Mesendoderm (in vitro differentiated cells): ENCODE measurements at regions not wholly inside any gene's neighbourhood (a gene's known extent, or its start where the extent isn't known, plus 50 kb on each side); places are given as distances from the start of the nearest gene placed in this dataset.

Experiments
- DNase-seq: peaks from one replicate; pipeline ENCODE4 v3.0.0; 2013
- H2AK5ac ChIP-seq: 2 replicates; pipeline ENCODE4 v1.6.1; 2013; ENCODE audit warnings: low read length, inconsistent platforms
- H2BK120ac ChIP-seq: 2 replicates; pipeline ENCODE4 v1.6.1; 2013; ENCODE audit warnings: low read depth, mild to moderate bottlenecking, low read length, moderate library complexity, mixed read lengths
- H2BK15ac ChIP-seq: replicated peaks from 2 replicates; pipeline ENCODE4 v1.6.1; 2013; ENCODE audit warnings: low read depth, mild to moderate bottlenecking, moderate library complexity
- H2BK5ac ChIP-seq: 2 replicates; pipeline ENCODE4 v1.6.1; 2013; ENCODE audit warnings: low read length, inconsistent platforms
- H3K18ac ChIP-seq: 2 replicates; pipeline ENCODE4 v1.6.1; 2013; ENCODE audit warnings: mild to moderate bottlenecking, low read length, mixed read lengths
- H3K23ac ChIP-seq: one replicate; pipeline ENCODE4 v1.6.1; 2013; ENCODE audit warnings: low read length
- H3K27ac ChIP-seq: 2 replicates; pipeline ENCODE4 v1.5.1; 2013; ENCODE audit warnings: low read depth, mild to moderate bottlenecking, inconsistent platforms, low read length, moderate library complexity
- H3K27me3 ChIP-seq: 2 replicates; pipeline ENCODE4 v1.6.1; 2013; ENCODE audit warnings: low read length, control low read depth, mild to moderate bottlenecking, inconsistent platforms; ENCODE audit not compliant: insufficient read depth, poor library complexity
- H3K36me3 ChIP-seq: 2 replicates; pipeline ENCODE4 v1.6.1; 2013; ENCODE audit warnings: low read length, inconsistent platforms; ENCODE audit not compliant: control insufficient read depth, insufficient read depth
- H3K4ac ChIP-seq: one replicate; pipeline ENCODE4 v1.6.1; 2013; ENCODE audit warnings: low read depth, mild to moderate bottlenecking, low read length, moderate library complexity
- H3K4me1 ChIP-seq: 2 replicates; pipeline ENCODE4 v1.6.1; 2013; ENCODE audit warnings: low read depth, low read length, inconsistent platforms; ENCODE audit not compliant: control insufficient read depth
- H3K4me2 ChIP-seq: 2 replicates; pipeline ENCODE4 v1.6.1; 2013; ENCODE audit warnings: low read length
- H3K4me3 ChIP-seq: 2 replicates; pipeline ENCODE4 v1.5.1; 2013; ENCODE audit warnings: mild to moderate bottlenecking, low read length
- H3K56ac ChIP-seq: one replicate; pipeline ENCODE4 v1.6.1; 2013; ENCODE audit warnings: low read length
- H3K79me1 ChIP-seq: 2 replicates; pipeline ENCODE4 v1.6.1; 2013; ENCODE audit warnings: low read length, inconsistent platforms
- H3K79me2 ChIP-seq: 2 replicates; pipeline ENCODE4 v1.6.1; 2013; ENCODE audit warnings: mild to moderate bottlenecking, low read length; ENCODE audit not compliant: control insufficient read depth, insufficient read depth
- H3K9ac ChIP-seq: 2 replicates; pipeline ENCODE4 v1.6.1; 2013; ENCODE audit warnings: low read length, inconsistent platforms
- H4K5ac ChIP-seq: one replicate; pipeline ENCODE4 v1.6.1; 2013; ENCODE audit warnings: low read length
- H4K8ac ChIP-seq: one replicate; pipeline ENCODE4 v1.6.1; 2013; ENCODE audit warnings: low read depth, mild to moderate bottlenecking, control low read depth, low read length, moderate library complexity
- WGBS: extraction: QIAGEN DNeasy Blood & Tissue Kit; methylation state at CpG from one replicate; pipeline ENCODE4 v1.1.7; 2013; ENCODE audit warnings: low lambda C conversion rate, missing lambda C conversion rate; ENCODE audit not compliant: insufficient coverage; ENCODE audit errors: extremely low coverage; 5-methylcytosine and 5-hydroxymethylcytosine counted together

DNA sequence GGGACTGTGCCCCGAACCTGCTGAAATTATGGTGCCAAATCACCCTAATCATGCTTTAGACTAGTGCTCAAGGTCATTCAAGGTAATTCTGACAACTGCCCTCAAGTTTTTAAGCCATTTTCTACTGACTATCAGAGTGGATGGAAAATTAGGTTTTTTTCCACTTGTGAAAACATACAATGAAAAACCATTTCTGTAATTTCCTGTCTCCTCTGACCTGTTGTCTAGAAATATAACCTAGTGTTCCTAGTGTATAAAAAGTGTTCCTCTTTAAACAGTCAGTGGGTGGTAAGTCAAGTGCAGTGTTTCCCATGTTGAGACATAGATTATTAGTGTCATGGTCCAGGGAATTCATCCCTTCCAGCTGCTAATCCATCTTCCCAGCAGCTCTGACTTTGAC is 232.8 kb upstream of the UMPS start:
- Histone ChIP-seq H4K5ac (no peak overlapping the region), H3K4me2 (no peak overlapping the region), H2BK120ac (no peak overlapping the region), H3K4me1 (peaks cover 10% of the 10 kb centered on the region), H3K27me3 (no peaks in the 10 kb centered on the region), H3K27ac (no peak overlapping the region), H2BK5ac (no peak overlapping the region), H3K56ac (no peak overlapping the region), H3K18ac (no peak overlapping the region), H3K36me3 (no peaks in the 10 kb centered on the region), H3K79me2 (no peaks in the 10 kb centered on the region), H3K4ac (no peak overlapping the region), H2AK5ac (no peak overlapping the region), H4K8ac (no peak overlapping the region), H2BK15ac (no peak overlapping the region), H3K4me3 (no peak overlapping the region), H3K23ac (no peak overlapping the region), H3K9ac (no peak overlapping the region), H3K79me1 (no peaks in the 10 kb centered on the region)
- no CpG with 5 or more reads among the region's 1 CpG for WGBS
- DNase-seq, result no peak

DNA sequence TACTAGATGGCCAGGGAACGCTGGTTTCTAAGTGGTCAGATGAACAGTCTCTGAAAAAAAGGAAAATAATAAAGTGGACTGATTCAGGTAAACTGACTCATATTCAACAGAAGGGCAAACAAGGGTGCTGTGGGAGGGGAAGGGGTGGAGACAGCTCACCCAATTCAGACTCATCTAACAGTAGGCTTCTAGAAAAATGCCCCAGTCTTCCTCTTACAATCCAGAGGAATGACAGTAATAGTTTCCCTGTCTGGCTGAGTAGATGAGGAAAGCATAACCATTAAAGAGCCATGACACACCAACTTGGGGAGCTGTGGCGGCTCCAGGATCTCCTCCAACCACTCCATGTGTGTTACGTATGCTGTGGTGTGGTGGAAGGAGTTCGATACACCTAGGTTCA is 231.4 kb upstream of the UMPS start:
- no peak overlapping the region for H2AK5ac ChIP-seq
- H4K5ac ChIP-seq, result no peak overlapping the region
- no peak overlapping the region for H3K23ac ChIP-seq
- H3K4me3 ChIP-seq, result no peak overlapping the region
- H3K56ac ChIP-seq, result no peak overlapping the region
- H2BK5ac ChIP-seq, result no peak overlapping the region
- no CpG with 5 or more reads among the region's 4 CpGs for WGBS
- no peak overlapping the region for H3K27ac ChIP-seq
- H3K27me3 ChIP-seq, result no peaks in the 10 kb centered on the region
- no peak overlapping the region for H3K9ac ChIP-seq
- no peaks in the 10 kb centered on the region for H3K79me1 ChIP-seq
- H3K79me2 ChIP-seq, result no peaks in the 10 kb centered on the region
- no peak overlapping the region for H3K4me2 ChIP-seq
- H3K18ac ChIP-seq, result no peak overlapping the region
- no peak overlapping the region for H3K4ac ChIP-seq
- DNase-seq, result no peak
- H2BK15ac ChIP-seq, result no peak overlapping the region
- H3K4me1 ChIP-seq, result peaks cover 4% of the 10 kb centered on the region
- H2BK120ac ChIP-seq, result no peak overlapping the region
- H3K36me3 ChIP-seq, result no peaks in the 10 kb centered on the region
- no peak overlapping the region for H4K8ac ChIP-seq

DNA sequence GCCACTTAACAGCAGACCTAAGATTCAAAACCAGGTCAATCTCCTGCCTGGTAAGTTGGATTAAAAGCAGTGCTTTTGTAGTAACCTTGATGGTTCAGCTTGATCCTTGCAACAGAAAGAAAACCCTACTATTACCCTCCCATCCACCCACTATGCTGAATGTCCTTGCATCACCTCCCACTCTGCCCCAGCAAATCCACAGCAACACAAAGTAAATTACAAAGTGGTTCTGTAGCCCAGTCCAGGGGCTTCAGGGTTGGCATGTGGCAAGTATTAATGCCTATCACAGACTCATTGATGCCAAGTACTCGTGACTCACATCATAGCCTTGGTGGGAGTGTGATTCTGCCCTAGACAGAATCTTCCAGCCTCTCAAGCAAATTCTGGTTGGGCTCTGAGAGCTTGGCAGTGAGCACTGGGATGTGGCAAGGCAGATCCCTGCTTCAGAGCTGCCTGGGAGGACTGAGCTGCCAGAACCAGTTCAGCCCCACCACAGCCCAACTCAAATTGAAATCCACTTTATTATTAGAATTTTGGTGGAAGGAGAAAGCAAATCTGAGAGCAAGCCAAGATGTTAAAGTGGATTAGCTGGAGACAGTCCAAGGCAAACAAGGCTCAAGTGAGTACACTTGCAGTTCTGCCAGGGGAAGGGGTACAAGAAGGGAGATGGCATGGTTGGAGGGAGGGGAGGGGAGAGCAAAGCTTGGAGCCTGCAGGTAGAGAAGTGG is 225.8 kb upstream of the UMPS start:
- Histone ChIP-seq H3K4ac (no peak overlapping the region), H2BK15ac (no peak overlapping the region), H3K18ac (no peak overlapping the region), H3K23ac (no peak overlapping the region), H2AK5ac (no peak overlapping the region), H2BK120ac (no peak overlapping the region), H3K36me3 (no peaks in the 10 kb centered on the region), H3K4me2 (no peak overlapping the region), H4K5ac (no peak overlapping the region), H3K79me2 (no peaks in the 10 kb centered on the region), H3K79me1 (no peaks in the 10 kb centered on the region), H3K27me3 (no peaks in the 10 kb centered on the region), H4K8ac (no peak overlapping the region), H3K27ac (no peak overlapping the region), H3K4me1 (no peaks in the 10 kb centered on the region), H3K9ac (no peak overlapping the region), H3K56ac (no peak overlapping the region), H2BK5ac (no peak overlapping the region), H3K4me3 (no peak overlapping the region)
- WGBS, result no CpG with 5 or more reads among the region's 1 CpG
- no peak for DNase-seq

DNA sequence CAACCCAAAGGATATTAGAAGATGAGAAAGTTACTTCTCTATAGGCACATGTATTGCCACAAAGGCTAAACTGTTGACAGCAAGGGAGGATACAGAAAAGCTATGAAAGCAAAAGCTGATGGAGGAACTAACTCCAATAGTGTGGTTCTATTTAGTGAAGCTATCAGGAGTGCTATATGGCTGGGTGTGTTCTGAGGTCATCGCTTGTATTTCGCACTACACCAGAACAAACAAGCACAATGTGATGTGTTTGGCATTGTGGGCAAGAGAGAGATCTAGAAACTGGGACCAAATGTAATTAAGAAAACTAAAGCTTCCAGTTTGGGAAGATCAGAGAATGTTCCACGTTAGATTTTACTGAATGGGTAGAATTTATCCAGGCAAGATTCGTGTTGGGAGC is 220.4 kb upstream of the UMPS start:
- Histone ChIP-seq H3K27ac (no peak overlapping the region), H2BK5ac (no peak overlapping the region), H3K18ac (no peak overlapping the region), H4K5ac (no peak overlapping the region), H2BK120ac (no peak overlapping the region), H3K9ac (no peak overlapping the region), H3K36me3 (no peaks in the 10 kb centered on the region), H3K56ac (no peak overlapping the region), H3K4me1 (no peaks in the 10 kb centered on the region), H4K8ac (no peak overlapping the region), H3K4ac (no peak overlapping the region), H3K79me2 (no peaks in the 10 kb centered on the region), H2AK5ac (no peak overlapping the region), H3K27me3 (no peaks in the 10 kb centered on the region), H3K4me3 (no peak overlapping the region), H3K23ac (no peak overlapping the region), H2BK15ac (no peak overlapping the region), H3K79me1 (no peaks in the 10 kb centered on the region), H3K4me2 (no peak overlapping the region)
- no CpG with 5 or more reads among the region's 4 CpGs for WGBS
- no peak for DNase-seq

DNA sequence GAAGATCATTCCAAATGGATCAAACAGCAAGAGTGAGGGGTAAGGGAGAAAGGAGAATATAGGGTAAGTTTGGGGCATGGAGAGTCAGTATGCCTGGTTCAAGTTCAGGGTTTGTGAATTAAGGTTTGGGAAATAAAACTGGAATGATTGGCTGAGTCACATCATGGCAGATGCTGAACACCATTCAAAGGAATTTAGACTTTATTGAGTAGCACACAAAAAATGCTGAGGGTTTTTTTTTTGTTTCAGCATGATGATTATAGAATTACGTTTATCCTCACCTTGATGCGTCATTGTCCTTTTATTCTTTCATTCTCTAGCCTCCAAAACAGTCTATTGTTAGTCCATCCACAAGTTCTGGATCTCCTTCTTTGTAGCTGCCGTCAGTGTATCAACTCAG is 220.0 kb upstream of the UMPS start:
- Histone ChIP-seq H3K36me3 (no peaks in the 10 kb centered on the region), H3K4me2 (no peak overlapping the region), H3K18ac (no peak overlapping the region), H3K79me1 (no peaks in the 10 kb centered on the region), H2BK5ac (no peak overlapping the region), H3K79me2 (no peaks in the 10 kb centered on the region), H2BK15ac (no peak overlapping the region), H3K9ac (no peak overlapping the region), H2AK5ac (no peak overlapping the region), H4K8ac (no peak overlapping the region), H3K56ac (no peak overlapping the region), H3K27me3 (no peaks in the 10 kb centered on the region), H3K27ac (no peak overlapping the region), H3K4me1 (no peaks in the 10 kb centered on the region), H3K23ac (no peak overlapping the region), H4K5ac (no peak overlapping the region), H2BK120ac (no peak overlapping the region), H3K4me3 (no peak overlapping the region), H3K4ac (no peak overlapping the region)
- no CpG with 5 or more reads among the region's 3 CpGs for WGBS
- no peak for DNase-seq
